ENCODE measurements at regions not wholly inside any gene's neighbourhood (a gene's known extent, or its start where the extent isn't known, plus 50 kb on each side); places are given as distances from the start of the nearest gene placed in this dataset.

DNA sequence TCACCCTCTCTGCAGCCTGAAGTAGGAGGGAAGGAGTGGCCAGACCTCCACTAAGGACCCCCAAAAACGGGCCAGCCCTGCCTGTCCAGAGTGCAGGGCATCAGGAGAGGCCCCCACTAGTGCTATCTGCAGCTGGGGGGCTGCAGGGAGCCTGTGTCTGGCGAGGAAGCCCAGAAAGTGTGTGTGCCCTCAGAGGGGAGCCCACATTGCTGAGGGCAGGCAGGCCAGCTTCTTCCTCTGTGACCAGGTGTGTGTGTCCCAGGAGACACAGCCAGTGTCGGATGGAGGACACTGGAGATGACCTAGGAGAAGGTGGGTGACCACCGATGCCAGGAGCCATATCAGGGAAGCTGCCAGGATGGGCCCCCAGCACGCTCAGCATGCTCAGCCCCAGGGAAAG is 218.7 kb downstream of the IRX2 start:
- no peak overlapping the region for H3K23ac ChIP-seq (ENCODE audit: insufficient read length)
- H2AFZ ChIP-seq (ENCODE audit: low read length), result no peak overlapping the region
- H3K4me1 ChIP-seq (replicated peaks in 1 of 4; ENCODE audit: control insufficient read depth in 3 of 4, insufficient read depth in 4 of 4, low read length in 3 of 4), result peaks cover 7 to 15% (median 8%) of the 10 kb centered on the region in 4 experiments
- FAIRE-seq, result no peak
- H3K9ac ChIP-seq (replicated peaks in 1 of 4; ENCODE audit: extremely low read depth in 1 of 4, low read depth in 3 of 4, low read length in 3 of 4), result no peak overlapping the region
- H4K8ac ChIP-seq (ENCODE audit: extremely low read depth, insufficient read depth, low read length), result no peak overlapping the region
- peak overlapping the region; percentile 29 for H4K91ac ChIP-seq (replicated peaks; ENCODE audit: insufficient read length, low read length)
- WGBS, 2 experiments (ENCODE audit: extremely low coverage in 1 of 2, insufficient coverage in 1 of 2, insufficient read length in 1 of 2, insufficient replicate concordance in 2 of 2, low coverage in 1 of 2, low lambda C conversion rate in 2 of 2, missing lambda C conversion rate in 1 of 2), result 88% methylated on average over 4 of the region's 5 CpGs; no CpG with 5 or more reads in 1 of the 2 experiments
- H3K18ac ChIP-seq (ENCODE audit: extremely low read depth, low read length), result no peak overlapping the region
- H3K36me3 ChIP-seq (ENCODE audit: control insufficient read depth in 2 of 4, insufficient read depth in 4 of 4, low read length in 3 of 4), result no peaks in the 10 kb centered on the region; a peak in 2 of 8 replicates
- no peak overlapping the region for H3K56ac ChIP-seq (replicated peaks; ENCODE audit: insufficient read length, low read depth, low read length)
- H2BK20ac ChIP-seq (ENCODE audit: low read length), result peak overlapping the region; percentile 86; the same call in 1 of the 2 replicates
- no peak overlapping the region for H2BK120ac ChIP-seq (replicated peaks; ENCODE audit: low read depth, low read length)
- H2BK15ac ChIP-seq (ENCODE audit: low read length), result no peak overlapping the region
- H3K4ac ChIP-seq (replicated peaks; ENCODE audit: insufficient read length, low read depth, low read length), result no peak overlapping the region
- H2AK5ac ChIP-seq (ENCODE audit: low read depth, low read length), result no peak overlapping the region
- CTCF ChIA-PET (ENCODE audit: partially characterized antibody), result no interaction called here
- no peak overlapping the region for H4K5ac ChIP-seq (ENCODE audit: insufficient read length, low read depth, low read length)
- peaks cover 7 to 9% of the 10 kb centered on the region in 2 experiments for H3K9me3 ChIP-seq (ENCODE audit: insufficient read depth in 2 of 2, low read depth in 1 of 2, low read length in 1 of 2)
- no peak overlapping the region for H2BK5ac ChIP-seq (ENCODE audit: low read depth, low read length)
- H2BK12ac ChIP-seq (ENCODE audit: low read depth, low read length), result no peak overlapping the region
- H4K20me1 ChIP-seq (replicated peaks in 1 of 2; ENCODE audit: control insufficient read depth in 1 of 2, insufficient read depth in 2 of 2, low read length in 2 of 2), result peaks cover 0 to 4% of the 10 kb centered on the region in 2 experiments
- H3K23me2 ChIP-seq (ENCODE audit: low read depth, low read length), result peaks cover 11% of the 10 kb centered on the region; the same call in 1 of the 2 replicates
- H3K79me1 ChIP-seq (ENCODE audit: low read depth, low read length), result no peaks in the 10 kb centered on the region
- POLR2A ChIA-PET (ENCODE audit: partially characterized antibody), result no interaction called here
- H3K27me3 ChIP-seq (replicated peaks in 1 of 4; ENCODE audit: control insufficient read depth in 3 of 4, extremely low read depth in 1 of 4, insufficient read depth in 3 of 4, low read length in 3 of 4), result no peaks in the 10 kb centered on the region
- 0 out of 4 replicates have a peak, but pooled peaks cover 0 to 5% of the 10 kb centered on the region in 2 experiments for H3K79me2 ChIP-seq (ENCODE audit: control insufficient read depth in 1 of 2, insufficient read depth in 2 of 2, low read length in 2 of 2)
- no peak overlapping the region for H3K4me3 ChIP-seq (ENCODE audit: extremely low read depth in 1 of 4, insufficient read depth in 2 of 4, low read depth in 3 of 4, low read length in 4 of 4)
- DNase-seq (ENCODE audit: low read depth in 1 of 2, low spot score in 2 of 2), result no peak
- H3K14ac ChIP-seq (ENCODE audit: insufficient read length), result no peak overlapping the region
- no peak overlapping the region for H3K27ac ChIP-seq (ENCODE audit: low read depth, low read length)
- H3K4me2 ChIP-seq (ENCODE audit: insufficient read depth in 1 of 2, low read depth in 2 of 2, low read length in 2 of 2), result no peak overlapping the region
- TF ChIP-seq GABPA (IDR thresholded peaks at IDR 0.05; ENCODE audit: borderline replicate concordance, insufficient read depth, low read length), result no peak
- TF ChIP-seq SP4 (IDR thresholded peaks at IDR 0.05; ENCODE audit: low read length), result no peak
- TF ChIP-seq HDAC2 (IDR thresholded peaks at IDR 0.05; ENCODE audit: borderline replicate concordance in 1 of 2, low read depth in 2 of 2, low read length in 2 of 2), result no peak
- no peak for TF ChIP-seq NRF1 (IDR thresholded peaks at IDR 0.05; ENCODE audit: low read depth, low read length)
- TF ChIP-seq EP300 (IDR thresholded peaks at IDR 0.05; ENCODE audit: borderline replicate concordance in 1 of 2, low read depth in 2 of 2, low read length in 2 of 2), result no peak
- TF ChIP-seq SRF (IDR thresholded peaks at IDR 0.05; ENCODE audit: low read depth, low read length), result no peak
- no peak for TF ChIP-seq CHD2 (IDR thresholded peaks at IDR 0.05; ENCODE audit: low read length)
- no peak for TF ChIP-seq RFX5 (IDR thresholded peaks at IDR 0.05; ENCODE audit: borderline replicate concordance, low read depth, low read length)
- no peak for TF ChIP-seq BRCA1 (IDR thresholded peaks at IDR 0.05; ENCODE audit: low read depth, low read length)
- TF ChIP-seq, protein P1, sequence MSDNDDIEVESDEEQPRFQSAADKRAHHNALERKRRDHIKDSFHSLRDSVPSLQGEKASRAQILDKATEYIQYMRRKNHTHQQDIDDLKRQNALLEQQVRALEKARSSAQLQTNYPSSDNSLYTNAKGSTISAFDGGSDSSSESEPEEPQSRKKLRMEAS (IDR thresholded peaks at IDR 0.05), result no peak
- no peak for TF ChIP-seq KDM1A (IDR thresholded peaks at IDR 0.05; ENCODE audit: borderline replicate concordance, low read length)

All from H1 (cell line).